Neural cell (in vitro differentiated cells): ENCODE measurements at regions not wholly inside any gene's neighbourhood (a gene's known extent, or its start where the extent isn't known, plus 50 kb on each side); places are given as distances from the start of the nearest gene placed in this dataset.

ENCODE experiments used
- H2AFZ ChIP-seq: fragments of 200-600, 300-800 bp; sonication (generic), shearing (Covaris generic); 2 replicates; pipeline ENCODE4 v1.6.0; 2014; ENCODE audit warnings: low read depth, mild to moderate bottlenecking, antibody characterized with exemption, low read length, moderate library complexity
- H3F3A ChIP-seq: fragments of 200-600 bp; shearing (Covaris generic); 2 replicates; pipeline ENCODE4 v1.6.1; 2016; ENCODE audit warnings: mild to moderate bottlenecking, moderate library complexity, mixed read lengths, antibody characterized with exemption, low read length; ENCODE audit not compliant: insufficient read depth, poor library complexity, severe bottlenecking
- H3K27ac ChIP-seq: fragments of 200-600, 300-800 bp; sonication (generic), shearing (Covaris generic); 2 replicates; pipeline ENCODE4 v1.5.1; 2014; ENCODE audit warnings: mild to moderate bottlenecking, low read length, moderate library complexity
- H3K27me3 ChIP-seq: fragments of 300-800, 200-600 bp; sonication (generic), shearing (Covaris generic); 2 replicates; pipeline ENCODE4 v1.6.0; 2014; ENCODE audit warnings: mild to moderate bottlenecking, low read depth, low read length, moderate library complexity; ENCODE audit not compliant: insufficient read depth
- H3K36me3 ChIP-seq: fragments of 300-800, 200-600 bp; sonication (generic), shearing (Covaris generic); 2 replicates; pipeline ENCODE4 v1.5.1; 2014; ENCODE audit warnings: mild to moderate bottlenecking, antibody characterized with exemption, low read length, moderate library complexity; ENCODE audit not compliant: insufficient read depth
- H3K4me2 ChIP-seq: fragments of 300-800, 200-600 bp; sonication (generic), shearing (Covaris generic); 2 replicates; pipeline ENCODE4 v1.6.0; 2014; ENCODE audit warnings: mild to moderate bottlenecking, low read length
- H3K4me3 ChIP-seq: fragments of 300-800, 200-600 bp; sonication (generic), shearing (Covaris generic); 2 replicates; pipeline ENCODE4 v1.5.1; 2014; ENCODE audit warnings: mild to moderate bottlenecking, low read length, moderate library complexity
- H3K79me2 ChIP-seq: fragments of 200-600 bp; shearing (Covaris generic); replicated peaks from 2 replicates; pipeline ENCODE4 v1.6.0; 2014; ENCODE audit warnings: mild to moderate bottlenecking, low read length, moderate library complexity; ENCODE audit not compliant: insufficient read depth
- H3K9ac ChIP-seq: fragments of 300-800, 200-600 bp; sonication (generic), shearing (Covaris generic); 2 replicates; pipeline ENCODE4 v1.6.1; 2016; ENCODE audit warnings: mild to moderate bottlenecking, low read length, mixed read lengths
- H3K9me2 ChIP-seq: fragments of 200-600 bp; shearing (Covaris generic); 2 replicates; pipeline ENCODE4 v1.6.1; 2016; ENCODE audit warnings: mild to moderate bottlenecking, low read length, mixed read lengths; ENCODE audit not compliant: insufficient read depth
- H3K9me3 ChIP-seq: fragments of 200-600, 300-800 bp; sonication (generic), shearing (Covaris generic); 2 replicates; pipeline ENCODE4 v1.6.1; 2016; ENCODE audit warnings: mild to moderate bottlenecking, mixed run types, low read length, moderate library complexity, mixed read lengths
- H4K20me1 ChIP-seq: fragments of 200-600 bp; shearing (Covaris generic); 2 replicates; pipeline ENCODE4 v1.6.1; 2016; ENCODE audit warnings: mild to moderate bottlenecking, mixed run types; ENCODE audit not compliant: insufficient read depth
- EP300 ChIP-seq: fragments of 450-650 bp; conservative IDR thresholded peaks from 2 replicates; pipeline ENCODE4 v1.6.1; 2014; ENCODE audit warnings: antibody characterized with exemption, mild to moderate bottlenecking, moderate library complexity; ENCODE audit not compliant: poor library complexity, severe bottlenecking
- EZH2 ChIP-seq: fragments of 200-600, 300-800 bp; shearing (Covaris generic), sonication (generic); IDR thresholded peaks from 2 replicates; pipeline ENCODE4 v1.6.1; 2014; ENCODE audit warnings: antibody characterized with exemption, low read length, borderline replicate concordance, mild to moderate bottlenecking; ENCODE audit not compliant: insufficient read depth, poor library complexity, severe bottlenecking
- MXI1 ChIP-seq: fragments of 450-650 bp; conservative IDR thresholded peaks from 2 replicates; pipeline ENCODE4 v1.6.1; 2014; ENCODE audit warnings: antibody characterized with exemption, mild to moderate bottlenecking; ENCODE audit not compliant: poor library complexity, severe bottlenecking
- POLR2AphosphoS5 ChIP-seq: IDR thresholded peaks from 2 replicates; pipeline ENCODE4 v1.6.1; 2012
- RAD21 ChIP-seq: fragments of 450-650 bp; conservative IDR thresholded peaks from 2 replicates; pipeline ENCODE4 v1.6.1; 2014; ENCODE audit warnings: antibody characterized with exemption, mild to moderate bottlenecking, moderate library complexity
- SMC3 ChIP-seq: fragments of 450-650 bp; conservative IDR thresholded peaks from 2 replicates; pipeline ENCODE4 v1.6.1; 2014; ENCODE audit warnings: antibody characterized with exemption, mild to moderate bottlenecking, moderate library complexity; ENCODE audit not compliant: poor library complexity
- TAF1 ChIP-seq: IDR thresholded peaks from 2 replicates; pipeline ENCODE4 v1.6.1; 2012; ENCODE audit warnings: low read depth
- TF ChIP-seq, protein P1 (sequence below): IDR thresholded peaks from 2 replicates; pipeline ENCODE4 v1.6.1; 2012; ENCODE audit warnings: borderline replicate concordance
- TF ChIP-seq, protein P2 (sequence below): fragments of 450-650 bp; IDR thresholded peaks from 2 replicates; pipeline ENCODE4 v1.5.1; 2014; ENCODE audit warnings: antibody characterized with exemption, mild to moderate bottlenecking, moderate library complexity; ENCODE audit not compliant: poor library complexity, severe bottlenecking

DNA sequence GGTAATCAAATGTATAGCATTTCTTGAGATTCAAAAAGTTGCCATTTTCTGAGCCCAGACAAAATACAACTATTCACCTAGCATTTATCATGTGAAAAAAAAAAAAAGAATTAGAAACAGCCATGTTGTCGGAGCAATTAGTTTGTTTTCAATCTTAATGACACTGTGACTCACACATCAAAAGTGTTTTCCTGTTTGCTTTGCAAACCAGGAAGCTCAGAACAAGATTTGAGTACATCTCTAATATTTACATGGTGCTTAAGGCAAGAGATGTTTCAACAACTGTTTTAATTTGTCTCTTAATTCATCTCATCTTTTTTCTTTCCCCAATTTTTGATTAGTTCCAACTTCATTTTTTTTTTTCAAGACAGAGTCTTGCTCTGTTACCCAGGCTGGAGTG is 62.5 kb upstream of the CAPZB start:
- Histone ChIP-seq H3K27ac (no peak overlapping the region), H2AFZ (no peak overlapping the region), H3F3A (no peaks in the 10 kb centered on the region), H3K9me2 (no peaks in the 10 kb centered on the region), H3K36me3 (no peaks in the 10 kb centered on the region), H3K27me3 (no peaks in the 10 kb centered on the region), H3K4me2 (no peak overlapping the region), H3K79me2 (no peaks in the 10 kb centered on the region), H4K20me1 (no peaks in the 10 kb centered on the region), H3K9me3 (no peaks in the 10 kb centered on the region), H3K4me3 (no peak overlapping the region), H3K9ac (no peak overlapping the region)
- TF ChIP-seq MXI1 (no peak), POLR2AphosphoS5 (no peak), TAF1 (no peak), RAD21 (no peak), EP300 (no peak), SMC3 (no peak), EZH2 (no peak)
- TF ChIP-seq, protein P1, sequence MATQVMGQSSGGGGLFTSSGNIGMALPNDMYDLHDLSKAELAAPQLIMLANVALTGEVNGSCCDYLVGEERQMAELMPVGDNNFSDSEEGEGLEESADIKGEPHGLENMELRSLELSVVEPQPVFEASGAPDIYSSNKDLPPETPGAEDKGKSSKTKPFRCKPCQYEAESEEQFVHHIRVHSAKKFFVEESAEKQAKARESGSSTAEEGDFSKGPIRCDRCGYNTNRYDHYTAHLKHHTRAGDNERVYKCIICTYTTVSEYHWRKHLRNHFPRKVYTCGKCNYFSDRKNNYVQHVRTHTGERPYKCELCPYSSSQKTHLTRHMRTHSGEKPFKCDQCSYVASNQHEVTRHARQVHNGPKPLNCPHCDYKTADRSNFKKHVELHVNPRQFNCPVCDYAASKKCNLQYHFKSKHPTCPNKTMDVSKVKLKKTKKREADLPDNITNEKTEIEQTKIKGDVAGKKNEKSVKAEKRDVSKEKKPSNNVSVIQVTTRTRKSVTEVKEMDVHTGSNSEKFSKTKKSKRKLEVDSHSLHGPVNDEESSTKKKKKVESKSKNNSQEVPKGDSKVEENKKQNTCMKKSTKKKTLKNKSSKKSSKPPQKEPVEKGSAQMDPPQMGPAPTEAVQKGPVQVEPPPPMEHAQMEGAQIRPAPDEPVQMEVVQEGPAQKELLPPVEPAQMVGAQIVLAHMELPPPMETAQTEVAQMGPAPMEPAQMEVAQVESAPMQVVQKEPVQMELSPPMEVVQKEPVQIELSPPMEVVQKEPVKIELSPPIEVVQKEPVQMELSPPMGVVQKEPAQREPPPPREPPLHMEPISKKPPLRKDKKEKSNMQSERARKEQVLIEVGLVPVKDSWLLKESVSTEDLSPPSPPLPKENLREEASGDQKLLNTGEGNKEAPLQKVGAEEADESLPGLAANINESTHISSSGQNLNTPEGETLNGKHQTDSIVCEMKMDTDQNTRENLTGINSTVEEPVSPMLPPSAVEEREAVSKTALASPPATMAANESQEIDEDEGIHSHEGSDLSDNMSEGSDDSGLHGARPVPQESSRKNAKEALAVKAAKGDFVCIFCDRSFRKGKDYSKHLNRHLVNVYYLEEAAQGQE: no peak
- TF ChIP-seq, protein P2, sequence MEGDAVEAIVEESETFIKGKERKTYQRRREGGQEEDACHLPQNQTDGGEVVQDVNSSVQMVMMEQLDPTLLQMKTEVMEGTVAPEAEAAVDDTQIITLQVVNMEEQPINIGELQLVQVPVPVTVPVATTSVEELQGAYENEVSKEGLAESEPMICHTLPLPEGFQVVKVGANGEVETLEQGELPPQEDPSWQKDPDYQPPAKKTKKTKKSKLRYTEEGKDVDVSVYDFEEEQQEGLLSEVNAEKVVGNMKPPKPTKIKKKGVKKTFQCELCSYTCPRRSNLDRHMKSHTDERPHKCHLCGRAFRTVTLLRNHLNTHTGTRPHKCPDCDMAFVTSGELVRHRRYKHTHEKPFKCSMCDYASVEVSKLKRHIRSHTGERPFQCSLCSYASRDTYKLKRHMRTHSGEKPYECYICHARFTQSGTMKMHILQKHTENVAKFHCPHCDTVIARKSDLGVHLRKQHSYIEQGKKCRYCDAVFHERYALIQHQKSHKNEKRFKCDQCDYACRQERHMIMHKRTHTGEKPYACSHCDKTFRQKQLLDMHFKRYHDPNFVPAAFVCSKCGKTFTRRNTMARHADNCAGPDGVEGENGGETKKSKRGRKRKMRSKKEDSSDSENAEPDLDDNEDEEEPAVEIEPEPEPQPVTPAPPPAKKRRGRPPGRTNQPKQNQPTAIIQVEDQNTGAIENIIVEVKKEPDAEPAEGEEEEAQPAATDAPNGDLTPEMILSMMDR: no peak

DNA sequence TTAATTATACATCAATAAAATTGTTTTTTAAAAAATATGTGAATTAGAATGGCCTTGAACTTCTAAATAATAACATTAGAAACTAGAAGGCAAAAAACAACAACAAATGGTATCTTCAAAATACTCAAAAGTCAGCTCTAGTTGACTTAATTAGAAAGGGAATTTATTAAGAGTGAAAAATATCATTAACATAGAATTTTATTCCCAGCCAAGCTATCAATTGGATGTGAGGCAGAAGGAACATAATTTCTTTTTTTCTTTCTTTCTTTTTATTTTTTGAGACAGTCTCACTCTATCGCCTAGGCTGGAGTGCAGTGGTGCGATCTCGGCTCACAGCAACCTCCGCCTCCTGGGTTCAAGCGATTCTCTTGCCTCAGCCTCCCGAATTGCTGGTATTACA is 51.2 kb upstream of the CAPZB start:
- Histone ChIP-seq H3K4me2 (no peak overlapping the region), H3K9me2 (no peaks in the 10 kb centered on the region), H3K4me3 (no peak overlapping the region), H3K79me2 (no peaks in the 10 kb centered on the region), H3K27ac (no peak overlapping the region), H3K9me3 (peaks cover 3% of the 10 kb centered on the region), H4K20me1 (no peaks in the 10 kb centered on the region), H3K27me3 (no peaks in the 10 kb centered on the region), H3K9ac (no peak overlapping the region), H2AFZ (no peak overlapping the region), H3K36me3 (no peaks in the 10 kb centered on the region), H3F3A (no peaks in the 10 kb centered on the region)
- TF ChIP-seq, protein P1: no peak
- TF ChIP-seq RAD21: no peak
- no peak for TF ChIP-seq MXI1
- TF ChIP-seq SMC3: no peak
- TF ChIP-seq EP300: no peak
- TF ChIP-seq TAF1: no peak
- TF ChIP-seq, protein P2: no peak
- TF ChIP-seq EZH2: no peak
- no peak for TF ChIP-seq POLR2AphosphoS5
